Astrocyte of the spinal cord (primary cell): ENCODE measurements at regions not wholly inside any gene's neighbourhood (a gene's known extent, or its start where the extent isn't known, plus 50 kb on each side); places are given as distances from the start of the nearest gene placed in this dataset.

Experiments used
- DNase-seq: peaks from one replicate; pipeline ENCODE4 v3.0.0; 2011; ENCODE audit warnings: low read depth, low spot score
- H3K4me3 ChIP-seq: 2 replicates; pipeline ENCODE4 v1.5.1; 2011; ENCODE audit warnings: low read depth, mild to moderate bottlenecking, low read length, moderate library complexity
- CTCF ChIP-seq: IDR thresholded peaks from 2 replicates; pipeline ENCODE4 v1.5.1; 2012; ENCODE audit warnings: low read depth, mild to moderate bottlenecking, low read length, inconsistent platforms
- in situ Hi-C: cut with HindIII; loops from 2 replicates; pipeline ENCODE4 v1.10.0; 2017; ENCODE audit warnings: low sequenced_read_pairs

GRCh38 chr9:108765265-108765664 lies 90.5 kb downstream of the ACTL7B start:
- in situ Hi-C loops = no loop called here
- no peak for TF ChIP-seq CTCF
- DNase-seq = no peak
- no peak overlapping the region for H3K4me3 ChIP-seq

GRCh38 chr9:108762348-108763055 lies 93.3 kb downstream of the ACTL7B start:
- H3K4me3 ChIP-seq = no peak overlapping the region
- in situ Hi-C loops = no loop called here
- no peak for TF ChIP-seq CTCF
- no peak for DNase-seq

GRCh38 chr9:108761655-108762347 lies 94.0 kb downstream of the ACTL7B start:
- in situ Hi-C loops = no loop called here
- peak; percentile 78 for TF ChIP-seq CTCF
- no peak overlapping the region for H3K4me3 ChIP-seq
- DNase-seq = peak; percentile 50

GRCh38 chr9:108760841-108761240 lies 94.9 kb downstream of the ACTL7B start:
- H3K4me3 ChIP-seq = no peak overlapping the region
- in situ Hi-C loops = no loop called here
- DNase-seq = no peak
- TF ChIP-seq CTCF = no peak

- in situ Hi-C loops = no loop called here
- no peak overlapping the region for H3K4me3 ChIP-seq
- TF ChIP-seq CTCF = no peak
- DNase-seq = no peak
Observed at GRCh38 chr9:108759835-108760234, 96.0 kb downstream of the ACTL7B start.

- no peak for DNase-seq
- in situ Hi-C loops = no loop called here
- H3K4me3 ChIP-seq = no peak overlapping the region
- no peak for TF ChIP-seq CTCF
Observed at GRCh38 chr9:108759399-108759798, 96.4 kb downstream of the ACTL7B start.
